GM18526 (cell line): ENCODE measurements at regions not wholly inside any gene's neighbourhood (a gene's known extent, or its start where the extent isn't known, plus 50 kb on each side); places are given as distances from the start of the nearest gene placed in this dataset.

ENCODE experiments used
- POLR2A ChIP-seq: IDR thresholded peaks from 3 replicates; pipeline ENCODE4 v1.6.1; 2011; ENCODE audit not compliant: insufficient read length; ENCODE audit errors: extremely low read depth

- no peak for TF ChIP-seq POLR2A
Observed at GRCh38 chr22:47710135-47710534, 947.7 kb downstream of the TBC1D22A start.

GRCh38 chr22:47705350-47705749 lies 942.9 kb downstream of the TBC1D22A start:
- no peak for TF ChIP-seq POLR2A

- TF ChIP-seq POLR2A, result no peak
Observed at GRCh38 chr22:47698906-47699305, 936.5 kb downstream of the TBC1D22A start.

- TF ChIP-seq POLR2A, result no peak
Observed at GRCh38 chr22:47697861-47698260, 935.4 kb downstream of the TBC1D22A start.

GRCh38 chr22:47696776-47697175 lies 934.3 kb downstream of the TBC1D22A start:
- no peak for TF ChIP-seq POLR2A

GRCh38 chr22:47695176-47695575 lies 932.7 kb downstream of the TBC1D22A start:
- TF ChIP-seq POLR2A, result no peak

- no peak for TF ChIP-seq POLR2A
Observed at GRCh38 chr22:47694536-47695130, 932.2 kb downstream of the TBC1D22A start.

GRCh38 chr22:47693606-47694005 lies 931.2 kb downstream of the TBC1D22A start:
- no peak for TF ChIP-seq POLR2A

GRCh38 chr22:47692811-47693210 lies 930.4 kb downstream of the TBC1D22A start:
- TF ChIP-seq POLR2A, result no peak

GRCh38 chr22:47691152-47691895 lies 928.9 kb downstream of the TBC1D22A start:
- TF ChIP-seq POLR2A, result no peak

- TF ChIP-seq POLR2A, result no peak
Observed at GRCh38 chr22:47690586-47690985, 928.1 kb downstream of the TBC1D22A start.

- no peak for TF ChIP-seq POLR2A
Observed at GRCh38 chr22:47690166-47690565, 927.7 kb downstream of the TBC1D22A start.

- no peak for TF ChIP-seq POLR2A
Observed at GRCh38 chr22:47687776-47688175, 925.3 kb downstream of the TBC1D22A start.

GRCh38 chr22:47687346-47687655 lies 924.9 kb downstream of the TBC1D22A start:
- no peak for TF ChIP-seq POLR2A

GRCh38 chr22:47686594-47687345 lies 924.3 kb downstream of the TBC1D22A start:
- TF ChIP-seq POLR2A, result no peak
